Epithelial cell of esophagus (primary cell): ENCODE measurements at regions not wholly inside any gene's neighbourhood (a gene's known extent, or its start where the extent isn't known, plus 50 kb on each side); places are given as distances from the start of the nearest gene placed in this dataset.
A peak's percentile ranks its signal among the peaks of the same experiment; 100 is the strongest.

Experiments
- DNase-seq: peaks from one replicate; pipeline ENCODE4 v3.0.0; 2010; ENCODE audit warnings: low read depth
- H3K4me3 ChIP-seq: 2 replicates; pipeline ENCODE4 v1.5.1; 2011; ENCODE audit warnings: mild to moderate bottlenecking, low read length, control low read depth
- TF ChIP-seq, protein P1 (sequence below): IDR thresholded peaks from 2 replicates; pipeline ENCODE4 v1.5.1; 2011; ENCODE audit warnings: low read depth, mild to moderate bottlenecking, low read length, control low read depth, inconsistent platforms; ENCODE audit not compliant: insufficient read depth; ENCODE audit errors: missing control alignments

- no peak overlapping the region for H3K4me3 ChIP-seq
- no peak for DNase-seq
- TF ChIP-seq, protein P1, sequence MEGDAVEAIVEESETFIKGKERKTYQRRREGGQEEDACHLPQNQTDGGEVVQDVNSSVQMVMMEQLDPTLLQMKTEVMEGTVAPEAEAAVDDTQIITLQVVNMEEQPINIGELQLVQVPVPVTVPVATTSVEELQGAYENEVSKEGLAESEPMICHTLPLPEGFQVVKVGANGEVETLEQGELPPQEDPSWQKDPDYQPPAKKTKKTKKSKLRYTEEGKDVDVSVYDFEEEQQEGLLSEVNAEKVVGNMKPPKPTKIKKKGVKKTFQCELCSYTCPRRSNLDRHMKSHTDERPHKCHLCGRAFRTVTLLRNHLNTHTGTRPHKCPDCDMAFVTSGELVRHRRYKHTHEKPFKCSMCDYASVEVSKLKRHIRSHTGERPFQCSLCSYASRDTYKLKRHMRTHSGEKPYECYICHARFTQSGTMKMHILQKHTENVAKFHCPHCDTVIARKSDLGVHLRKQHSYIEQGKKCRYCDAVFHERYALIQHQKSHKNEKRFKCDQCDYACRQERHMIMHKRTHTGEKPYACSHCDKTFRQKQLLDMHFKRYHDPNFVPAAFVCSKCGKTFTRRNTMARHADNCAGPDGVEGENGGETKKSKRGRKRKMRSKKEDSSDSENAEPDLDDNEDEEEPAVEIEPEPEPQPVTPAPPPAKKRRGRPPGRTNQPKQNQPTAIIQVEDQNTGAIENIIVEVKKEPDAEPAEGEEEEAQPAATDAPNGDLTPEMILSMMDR: no peak
Measured at GRCh38 chr13:80058626-80059025, 282.3 kb downstream of the SPRY2 start.

DNA sequence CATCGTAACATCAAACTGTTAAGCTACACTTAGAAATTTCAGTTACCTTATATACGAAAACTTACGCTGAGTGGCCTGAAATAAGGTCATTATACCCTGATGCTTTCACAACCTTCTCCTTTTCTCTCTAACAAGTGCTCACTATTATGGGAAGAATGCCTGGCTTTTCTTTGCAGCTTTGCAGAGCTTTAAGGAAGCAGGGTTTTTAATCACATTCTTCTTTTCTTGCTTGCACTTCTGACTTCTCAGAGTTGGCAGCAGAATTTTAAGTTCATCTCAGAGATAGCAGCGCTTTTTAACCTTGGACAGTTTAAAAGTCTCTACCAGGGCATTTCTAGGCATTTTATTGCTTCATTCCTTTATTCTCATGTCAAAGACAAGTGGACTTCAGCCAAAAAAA is 285.1 kb downstream of the SPRY2 start:
- no peak overlapping the region for H3K4me3 ChIP-seq
- no peak for DNase-seq
- TF ChIP-seq, protein P1: no peak

GRCh38 chr13:80054806-80055205 is 286.1 kb downstream of the SPRY2 start:
- DNase-seq: peak; percentile 52
- TF ChIP-seq, protein P1: no peak
- H3K4me3 ChIP-seq: no peak overlapping the region

DNA sequence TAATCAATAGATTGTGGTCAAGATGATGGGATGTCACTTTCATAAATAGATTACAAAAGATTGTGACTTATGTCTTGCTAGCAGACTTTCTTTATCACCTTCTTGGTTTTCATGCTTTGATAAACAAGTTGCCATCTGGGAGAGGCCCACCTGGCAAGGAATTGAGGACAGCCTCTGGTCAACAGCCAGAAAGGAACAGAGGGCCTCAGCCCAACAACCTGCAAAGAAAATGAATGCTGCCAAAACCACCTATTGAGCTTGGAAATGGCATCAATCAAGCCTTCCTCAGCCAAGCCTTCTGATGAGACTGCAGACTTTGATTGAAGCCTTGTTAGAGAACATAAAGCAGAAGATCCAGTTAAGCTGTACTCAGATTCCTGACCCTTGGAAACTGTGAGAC is 288.6 kb downstream of the SPRY2 start:
- no peak for DNase-seq
- TF ChIP-seq, protein P1: no peak
- H3K4me3 ChIP-seq: no peak overlapping the region

GRCh38 chr13:80050252-80050651 is 290.7 kb downstream of the SPRY2 start:
- DNase-seq: no peak
- H3K4me3 ChIP-seq: no peak overlapping the region
- TF ChIP-seq, protein P1: no peak

- DNase-seq: peak; percentile 90
- TF ChIP-seq, protein P1: no peak
- no peak overlapping the region for H3K4me3 ChIP-seq
Measured at GRCh38 chr13:80048802-80049201, 292.1 kb downstream of the SPRY2 start.

- DNase-seq: no peak
- no peak overlapping the region for H3K4me3 ChIP-seq
- TF ChIP-seq, protein P1: no peak
Measured at GRCh38 chr13:80048030-80048429, 292.9 kb downstream of the SPRY2 start.
